A673 (cell line): ENCODE measurements at regions not wholly inside any gene's neighbourhood (a gene's known extent, or its start where the extent isn't known, plus 50 kb on each side); places are given as distances from the start of the nearest gene placed in this dataset.

Experiments
- BruUV-seq: library from RNA; stranded (reverse); fragments of 400-500 nt; replicated peaks from 2 replicates; lab custom pipeline; 2021; lab: Mats Ljungman, UMichigan
- CTCF ChIA-PET: fragments of 300-600 bp; sonication (Branson Sonifier 250); formaldehyde crosslinking; loops from one replicate; lab custom pipeline; 2022; ENCODE audit warnings: antibody characterized with exemption; lab: Charles Lee
- POLR2A ChIA-PET: fragments of 300-600 bp; sonication (Branson Sonifier 250); formaldehyde crosslinking; loops from one replicate; lab custom pipeline; 2022; ENCODE audit warnings: antibody characterized with exemption; ENCODE audit not compliant: low non-redundant PET; lab: Charles Lee
- DNase-seq: peaks from one replicate; pipeline ENCODE4 v3.0.0-alpha.2; 2015; ENCODE audit warnings: low spot score
- H3K27ac ChIP-seq: fragments of 200-600 bp; sonication (generic); 2 replicates; pipeline ENCODE4 v1.5.1; 2016; ENCODE audit warnings: mixed run types, low read depth, mild to moderate bottlenecking, mixed read lengths, antibody characterized with exemption, low read length; ENCODE audit not compliant: poor library complexity, severe bottlenecking
- H3K27me3 ChIP-seq: fragments of 200-600 bp; sonication (generic); replicated peaks from 2 replicates; pipeline ENCODE4 v1.6.1; 2017; ENCODE audit warnings: mixed run types, low read depth, mild to moderate bottlenecking, mixed read lengths, antibody characterized with exemption, low read length; ENCODE audit not compliant: insufficient read depth, poor library complexity
- H3K36me3 ChIP-seq: fragments of 200-600 bp; sonication (generic); 2 replicates; pipeline ENCODE4 v1.6.1; 2016; ENCODE audit warnings: mixed run types, mild to moderate bottlenecking, mixed read lengths, antibody characterized with exemption, low read length; ENCODE audit not compliant: insufficient read depth, poor library complexity, severe bottlenecking
- H3K4me1 ChIP-seq: fragments of 200-600 bp; sonication (generic); 2 replicates; pipeline ENCODE4 v1.6.1; 2017; ENCODE audit warnings: mixed run types, mild to moderate bottlenecking, mixed read lengths, antibody characterized with exemption, low read length; ENCODE audit not compliant: insufficient read depth, poor library complexity, severe bottlenecking
- H3K4me3 ChIP-seq: fragments of 200-600 bp; sonication (generic); 2 replicates; pipeline ENCODE4 v1.5.1; 2016; ENCODE audit warnings: low read depth, mixed run types, mild to moderate bottlenecking, mixed read lengths, low read length; ENCODE audit not compliant: poor library complexity, severe bottlenecking
- H3K9me3 ChIP-seq: fragments of 200-600 bp; sonication (generic); 2 replicates; pipeline ENCODE4 v1.6.1; 2016; ENCODE audit warnings: mixed run types, low read depth, mild to moderate bottlenecking, mixed read lengths, antibody characterized with exemption, low read length; ENCODE audit not compliant: poor library complexity, severe bottlenecking
- CTCF ChIP-seq: fragments of 300-800, 200-600 bp; sonication (generic); conservative IDR thresholded peaks from 2 replicates; pipeline ENCODE4 v1.5.1; 2017; ENCODE audit warnings: low read depth, mild to moderate bottlenecking, antibody characterized with exemption, low read length, moderate library complexity, mixed read lengths
- EZH2 ChIP-seq: fragments of 200-600 bp; sonication (generic); IDR thresholded peaks from 2 replicates; pipeline ENCODE4 v1.6.1; 2017; ENCODE audit warnings: borderline replicate concordance, low read depth, mild to moderate bottlenecking, mixed read lengths, antibody characterized with exemption, low read length; ENCODE audit not compliant: poor library complexity, severe bottlenecking
- intact Hi-C: fragments of 100-400 bp; cut with micrococcal nuclease; formaldehyde crosslinking; loops from one replicate; pipeline ENCODE4 v1.10.0; 2022; ENCODE audit not compliant: unreplicated experiment

GRCh38 chr5:154565123-154565522 is 87.1 kb upstream of the HAND1 start:
- no TSS peak for BruUV-seq
- ChIA-PET CTCF (no interaction called here), POLR2A (no interaction called here)

GRCh38 chr5:154562244-154562880 is 84.3 kb upstream of the HAND1 start:
- H3K4me1 ChIP-seq = no peaks in the 10 kb centered on the region
- no peaks in the 10 kb centered on the region for H3K27me3 ChIP-seq
- H3K9me3 ChIP-seq = no peaks in the 10 kb centered on the region
- H3K27ac ChIP-seq = no peak overlapping the region
- no peak overlapping the region for H3K4me3 ChIP-seq
- ChIA-PET CTCF (no interaction called here), POLR2A (no interaction called here)
- no peak for DNase-seq
- no peak for TF ChIP-seq CTCF
- TF ChIP-seq EZH2 = no peak
- intact Hi-C loops = no loop called here
- no peaks in the 10 kb centered on the region for H3K36me3 ChIP-seq
- BruUV-seq = no TSS peak

More at GRCh38 chr5:154565123-154565522, 87.1 kb upstream of the HAND1 start:
- intact Hi-C loops = no loop called here
- H3K27ac ChIP-seq = no peak overlapping the region
- H3K4me1 ChIP-seq = no peaks in the 10 kb centered on the region
- no peaks in the 10 kb centered on the region for H3K9me3 ChIP-seq
- TF ChIP-seq EZH2 = no peak
- TF ChIP-seq CTCF = no peak
- H3K27me3 ChIP-seq = no peaks in the 10 kb centered on the region
- no peaks in the 10 kb centered on the region for H3K36me3 ChIP-seq
- no peak for DNase-seq
- H3K4me3 ChIP-seq = no peak overlapping the region

GRCh38 chr5:154559398-154560276 is 81.6 kb upstream of the HAND1 start:
- no peaks in the 10 kb centered on the region for H3K36me3 ChIP-seq
- H3K4me1 ChIP-seq = no peaks in the 10 kb centered on the region
- POLR2A ChIA-PET = no interaction called here
- intact Hi-C loops = no loop called here
- H3K27ac ChIP-seq = no peak overlapping the region
- CTCF ChIA-PET = no interaction called here
- no peaks in the 10 kb centered on the region for H3K9me3 ChIP-seq
- no peak overlapping the region for H3K4me3 ChIP-seq
- DNase-seq = no peak
- no peaks in the 10 kb centered on the region for H3K27me3 ChIP-seq
- BruUV-seq = no TSS peak
- TF ChIP-seq CTCF (no peak), EZH2 (no peak)
